Trophoblast cell (in vitro differentiated cells and primary cell): ENCODE measurements at regions not wholly inside any gene's neighbourhood (a gene's known extent, or its start where the extent isn't known, plus 50 kb on each side); places are given as distances from the start of the nearest gene placed in this dataset.
A peak's percentile ranks its signal among the peaks of the same experiment; 100 is the strongest.

Experiments
- DNase-seq, 2 donors: peaks; one replicate each; pipeline ENCODE4 v3.0.0-alpha.2; 2016
- H2AFZ ChIP-seq: 2 replicates; pipeline ENCODE4 v1.6.1; 2013; ENCODE audit warnings: low read length, moderate library complexity, mild to moderate bottlenecking; ENCODE audit not compliant: insufficient read depth, poor library complexity
- H2AK5ac ChIP-seq: 2 replicates; pipeline ENCODE4 v1.6.1; 2013; ENCODE audit warnings: mild to moderate bottlenecking, low read length
- H2BK120ac ChIP-seq: 2 replicates; pipeline ENCODE4 v1.6.1; 2013; ENCODE audit warnings: low read length, mild to moderate bottlenecking, moderate library complexity; ENCODE audit not compliant: insufficient read depth, poor library complexity
- H2BK12ac ChIP-seq: 2 replicates; pipeline ENCODE4 v1.6.1; 2013; ENCODE audit warnings: mild to moderate bottlenecking, low read length, moderate library complexity
- H2BK5ac ChIP-seq: 2 replicates; pipeline ENCODE4 v1.6.1; 2013; ENCODE audit warnings: low read length, low read depth, moderate library complexity, mild to moderate bottlenecking; ENCODE audit not compliant: poor library complexity
- H3K14ac ChIP-seq: 2 replicates; pipeline ENCODE4 v1.6.1; 2013; ENCODE audit warnings: mild to moderate bottlenecking, low read length
- H3K18ac ChIP-seq: 2 replicates; pipeline ENCODE4 v1.6.1; 2013; ENCODE audit warnings: mild to moderate bottlenecking, low read length
- H3K23ac ChIP-seq: 2 replicates; pipeline ENCODE4 v1.6.1; 2013; ENCODE audit warnings: low read length
- H3K27ac ChIP-seq: 2 replicates; pipeline ENCODE4 v1.5.1; 2013; ENCODE audit warnings: low read depth, mild to moderate bottlenecking, inconsistent platforms, low read length, moderate library complexity
- H3K27me3 ChIP-seq: 2 replicates; pipeline ENCODE4 v1.6.1; 2013; ENCODE audit warnings: inconsistent platforms, mild to moderate bottlenecking, low read length, moderate library complexity; ENCODE audit not compliant: insufficient read depth
- H3K36me3 ChIP-seq, 2 experiments: 1 replicate in 1 of 2; 2 replicates in 1 of 2; pipeline ENCODE4 v1.6.1; 2013; ENCODE audit warnings: low read length in 2 of 2, mild to moderate bottlenecking in 2 of 2, moderate library complexity in 1 of 2; ENCODE audit not compliant: insufficient read depth in 2 of 2, control insufficient read depth in 1 of 2
- H3K4ac ChIP-seq: 2 replicates; pipeline ENCODE4 v1.6.1; 2013; ENCODE audit warnings: low read depth, mild to moderate bottlenecking, low read length, moderate library complexity
- H3K4me1 ChIP-seq, 2 experiments: 1 replicate in 1 of 2; 2 replicates in 1 of 2; pipeline ENCODE4 v1.6.1; 2013; ENCODE audit warnings: low read length in 2 of 2, mild to moderate bottlenecking in 2 of 2, moderate library complexity in 1 of 2; ENCODE audit not compliant: insufficient read depth in 2 of 2, control insufficient read depth in 1 of 2
- H3K4me2 ChIP-seq: 2 replicates; pipeline ENCODE4 v1.6.1; 2013; ENCODE audit warnings: inconsistent platforms, mild to moderate bottlenecking, low read length, moderate library complexity
- H3K4me3 ChIP-seq: 2 replicates; pipeline ENCODE4 v1.5.1; 2013; ENCODE audit warnings: mild to moderate bottlenecking, low read depth, low read length, inconsistent platforms
- H3K79me1 ChIP-seq: one replicate; pipeline ENCODE4 v1.6.1; 2013; ENCODE audit warnings: low read length
- H3K79me2 ChIP-seq: 2 replicates; pipeline ENCODE4 v1.6.1; 2013; ENCODE audit warnings: low read length, mild to moderate bottlenecking; ENCODE audit not compliant: control insufficient read depth, insufficient read depth, poor library complexity
- H3K9ac ChIP-seq: 2 replicates; pipeline ENCODE4 v1.6.1; 2013; ENCODE audit warnings: mild to moderate bottlenecking, low read length
- H3K9me3 ChIP-seq: 2 replicates; pipeline ENCODE4 v1.6.1; 2013; ENCODE audit warnings: low read depth, mild to moderate bottlenecking, control low read depth, inconsistent platforms, low read length; ENCODE audit not compliant: insufficient read depth
- H4K12ac ChIP-seq: 2 replicates; pipeline ENCODE4 v1.6.1; 2013; ENCODE audit warnings: low read depth, mild to moderate bottlenecking, low read length, moderate library complexity
- H4K8ac ChIP-seq: 2 replicates; pipeline ENCODE4 v1.6.1; 2013; ENCODE audit warnings: low read depth, mild to moderate bottlenecking, low read length, moderate library complexity
- H4K91ac ChIP-seq: one replicate; pipeline ENCODE4 v1.6.1; 2013; ENCODE audit warnings: low read depth, mild to moderate bottlenecking, low read length, moderate library complexity
- WGBS: extraction: QIAGEN DNeasy Blood & Tissue Kit; methylation state at CpG from one replicate; pipeline ENCODE4 v1.1.7; 2013; ENCODE audit warnings: missing lambda C conversion rate; ENCODE audit not compliant: insufficient read length, insufficient coverage; ENCODE audit errors: extremely low coverage; 5-methylcytosine and 5-hydroxymethylcytosine counted together

DNA sequence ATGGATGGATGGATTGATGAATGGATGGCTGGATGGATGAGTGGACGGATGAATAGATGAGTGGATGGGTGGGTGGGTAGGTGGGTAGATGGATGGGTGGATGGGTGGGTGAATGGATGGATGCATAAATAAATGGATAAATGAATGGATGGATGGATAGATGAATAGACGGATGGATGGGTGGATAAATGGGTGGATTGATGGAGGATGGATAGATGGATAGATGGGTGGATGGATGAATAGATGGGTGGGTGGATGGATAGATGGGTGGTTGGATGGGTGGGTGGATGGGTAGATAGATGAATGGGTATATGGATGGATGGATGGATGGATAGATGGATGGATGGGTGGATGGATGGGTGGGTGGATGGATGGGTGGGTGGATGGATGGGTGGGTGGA, 84.9 kb upstream of the ZNF536 start:
- Histone ChIP-seq H3K79me2 (no peaks in the 10 kb centered on the region), H3K4me2 (no peak overlapping the region), H3K27me3 (no peaks in the 10 kb centered on the region), H3K27ac (no peak overlapping the region), H3K9me3 (no peaks in the 10 kb centered on the region), H3K4me3 (no peak overlapping the region), H4K8ac (no peak overlapping the region), H3K36me3 (no peaks in the 10 kb centered on the region), H2AFZ (no peak overlapping the region), H3K23ac (no peak overlapping the region), H3K14ac (no peak overlapping the region), H2BK12ac (no peak overlapping the region), H3K4me1 (peaks cover 2 to 3% of the 10 kb centered on the region in 2 experiments), H3K4ac (no peak overlapping the region), H2AK5ac (no peak overlapping the region), H2BK5ac (no peak overlapping the region), H3K9ac (no peak overlapping the region), H4K12ac (no peak overlapping the region), H2BK120ac (no peak overlapping the region), H3K18ac (no peak overlapping the region), H3K79me1 (no peaks in the 10 kb centered on the region), H4K91ac (no peak overlapping the region)
- no peak for DNase-seq
- 100% methylated on average over 2 of the region's 2 CpGs for WGBS

DNA sequence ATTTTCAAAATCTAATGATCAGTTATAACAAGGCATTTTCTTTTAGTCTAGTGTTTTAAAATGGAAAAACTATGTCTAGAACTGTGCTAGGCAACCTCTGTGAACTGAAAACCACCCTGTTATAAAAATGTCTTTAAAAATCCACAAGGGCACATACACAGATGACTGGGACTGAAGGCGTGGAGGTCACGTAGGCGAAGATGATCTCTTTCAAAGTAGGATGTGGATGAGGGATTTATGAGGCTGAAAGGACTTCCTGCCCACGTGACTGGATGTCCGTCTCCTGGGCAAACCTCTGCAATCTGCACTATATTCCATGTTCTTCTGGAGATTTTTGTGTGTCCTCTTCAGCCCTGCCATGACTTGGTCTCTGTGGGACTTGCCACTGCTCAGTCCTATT, 84.2 kb upstream of the ZNF536 start:
- Histone ChIP-seq H4K8ac (no peak overlapping the region), H3K4ac (no peak overlapping the region), H3K79me1 (no peaks in the 10 kb centered on the region), H2BK12ac (no peak overlapping the region), H4K12ac (no peak overlapping the region), H3K4me3 (no peak overlapping the region), H3K79me2 (no peaks in the 10 kb centered on the region), H3K4me1 (peaks cover 2 to 3% of the 10 kb centered on the region in 2 experiments), H2AFZ (no peak overlapping the region), H4K91ac (no peak overlapping the region), H3K36me3 (no peaks in the 10 kb centered on the region), H3K9me3 (no peaks in the 10 kb centered on the region), H3K14ac (no peak overlapping the region), H3K23ac (no peak overlapping the region), H3K27ac (no peak overlapping the region), H2BK120ac (no peak overlapping the region), H3K9ac (no peak overlapping the region), H3K27me3 (no peaks in the 10 kb centered on the region), H2AK5ac (no peak overlapping the region), H3K18ac (no peak overlapping the region), H3K4me2 (no peak overlapping the region), H2BK5ac (no peak overlapping the region)
- DNase-seq, result no peak
- WGBS, result no CpG with 5 or more reads among the region's 5 CpGs

DNA sequence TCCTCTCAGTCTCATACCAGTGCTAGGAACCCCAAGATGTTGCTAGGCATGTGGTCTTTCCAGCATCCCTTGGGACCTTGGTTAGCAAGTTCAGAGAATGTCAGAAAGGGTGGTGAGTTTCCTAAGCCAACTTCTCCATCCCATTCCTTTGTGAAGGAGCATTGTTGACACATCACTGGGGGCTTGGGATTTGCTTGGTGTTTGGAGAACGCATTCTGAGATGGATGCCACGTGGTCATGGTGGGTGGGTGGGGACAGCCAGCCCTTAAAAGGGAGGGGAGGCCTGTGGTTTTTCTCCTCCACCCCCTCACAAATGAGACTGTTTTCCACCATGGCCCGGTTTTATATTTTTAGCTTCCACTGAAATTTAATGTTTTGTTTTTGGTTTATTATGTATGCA, 83.3 kb upstream of the ZNF536 start:
- H3K4me1 ChIP-seq, result no peaks in the 10 kb centered on the region

DNA sequence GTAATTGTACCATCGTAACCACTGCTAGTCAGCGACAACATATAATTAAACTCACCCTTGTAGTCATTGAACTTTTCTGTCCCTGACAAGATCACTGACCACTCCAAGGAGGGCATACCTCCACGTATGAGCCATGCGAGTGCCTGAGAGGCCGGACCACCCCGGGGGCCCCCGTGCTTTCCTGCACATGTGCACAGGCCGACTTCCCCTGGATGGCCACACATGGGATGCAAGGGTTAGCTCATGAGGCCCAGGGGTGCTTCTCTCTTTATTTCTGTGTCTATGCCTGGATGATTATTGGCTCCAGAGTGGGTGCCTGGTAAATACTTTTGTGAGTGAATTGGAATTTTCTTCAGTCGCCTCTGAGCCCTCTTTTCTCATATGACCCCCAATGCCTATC, 82.8 kb upstream of the ZNF536 start:
- H4K12ac ChIP-seq, result no peak overlapping the region
- no peak overlapping the region for H3K4ac ChIP-seq
- no peak overlapping the region for H3K9ac ChIP-seq
- H2BK12ac ChIP-seq, result no peak overlapping the region
- H4K8ac ChIP-seq, result no peak overlapping the region
- H3K14ac ChIP-seq, result no peak overlapping the region
- H3K79me2 ChIP-seq, result no peaks in the 10 kb centered on the region
- H3K9me3 ChIP-seq, result no peaks in the 10 kb centered on the region
- no peak for DNase-seq
- H3K36me3 ChIP-seq, result no peaks in the 10 kb centered on the region
- no peak overlapping the region for H2BK120ac ChIP-seq
- H3K4me1 ChIP-seq, result no peaks in the 10 kb centered on the region
- H4K91ac ChIP-seq, result no peak overlapping the region
- H3K4me2 ChIP-seq, result no peak overlapping the region
- no peak overlapping the region for H2AFZ ChIP-seq
- H3K27ac ChIP-seq, result no peak overlapping the region
- no peak overlapping the region for H2BK5ac ChIP-seq
- WGBS, result no CpG with 5 or more reads among the region's 9 CpGs
- H3K23ac ChIP-seq, result no peak overlapping the region
- H2AK5ac ChIP-seq, result no peak overlapping the region
- H3K27me3 ChIP-seq, result no peaks in the 10 kb centered on the region
- no peaks in the 10 kb centered on the region for H3K79me1 ChIP-seq
- H3K18ac ChIP-seq, result no peak overlapping the region
- no peak overlapping the region for H3K4me3 ChIP-seq

More for the DNA sequence above, 83.3 kb upstream of the ZNF536 start:
- H3K27me3 ChIP-seq, result no peaks in the 10 kb centered on the region
- H2BK120ac ChIP-seq, result no peak overlapping the region
- H3K4me2 ChIP-seq, result no peak overlapping the region
- H4K8ac ChIP-seq, result no peak overlapping the region
- no peaks in the 10 kb centered on the region for H3K36me3 ChIP-seq
- no peak for DNase-seq
- H3K23ac ChIP-seq, result peak overlapping the region; percentile 74
- H3K27ac ChIP-seq, result no peak overlapping the region
- no peak overlapping the region for H2AK5ac ChIP-seq
- H3K9ac ChIP-seq, result no peak overlapping the region
- no peak overlapping the region for H3K14ac ChIP-seq
- no peak overlapping the region for H2AFZ ChIP-seq
- H2BK12ac ChIP-seq, result no peak overlapping the region
- H3K79me2 ChIP-seq, result no peaks in the 10 kb centered on the region
- WGBS, result no CpG with 5 or more reads among the region's 3 CpGs
- H3K4me3 ChIP-seq, result no peak overlapping the region
- no peak overlapping the region for H3K18ac ChIP-seq
- no peak overlapping the region for H2BK5ac ChIP-seq
- no peak overlapping the region for H4K12ac ChIP-seq
- no peaks in the 10 kb centered on the region for H3K9me3 ChIP-seq
- no peak overlapping the region for H3K4ac ChIP-seq
- no peaks in the 10 kb centered on the region for H3K79me1 ChIP-seq
- H4K91ac ChIP-seq, result no peak overlapping the region
